ENCODE measurements at regions not wholly inside any gene's neighbourhood (a gene's known extent, or its start where the extent isn't known, plus 50 kb on each side); places are given as distances from the start of the nearest gene placed in this dataset.

- TF ChIP-seq CTCF (IDR thresholded peaks at IDR 0.05 in 8 of 11, conservative IDR thresholded peaks at IDR 0.05 in 3 of 11) (no peak), POLR2AphosphoS5 (IDR thresholded peaks at IDR 0.05) (no peak), POLR2A (IDR thresholded peaks at IDR 0.05) (no peak)
These were observed 96.1 kb upstream of the CDK6 start for GRCh38 chr7:92932450-92932849.
